Trophoblast cell (in vitro differentiated cells and primary cell): ENCODE measurements at regions not wholly inside any gene's neighbourhood (a gene's known extent, or its start where the extent isn't known, plus 50 kb on each side); places are given as distances from the start of the nearest gene placed in this dataset.

Experiments
- DNase-seq, 2 donors: peaks; one replicate each; pipeline ENCODE4 v3.0.0-alpha.2; 2016
- H2AFZ ChIP-seq: 2 replicates; pipeline ENCODE4 v1.6.1; 2013; ENCODE audit warnings: low read length, moderate library complexity, mild to moderate bottlenecking; ENCODE audit not compliant: insufficient read depth, poor library complexity
- H2AK5ac ChIP-seq: 2 replicates; pipeline ENCODE4 v1.6.1; 2013; ENCODE audit warnings: mild to moderate bottlenecking, low read length
- H2BK120ac ChIP-seq: 2 replicates; pipeline ENCODE4 v1.6.1; 2013; ENCODE audit warnings: low read length, mild to moderate bottlenecking, moderate library complexity; ENCODE audit not compliant: insufficient read depth, poor library complexity
- H2BK12ac ChIP-seq: 2 replicates; pipeline ENCODE4 v1.6.1; 2013; ENCODE audit warnings: mild to moderate bottlenecking, low read length, moderate library complexity
- H2BK5ac ChIP-seq: 2 replicates; pipeline ENCODE4 v1.6.1; 2013; ENCODE audit warnings: low read length, low read depth, moderate library complexity, mild to moderate bottlenecking; ENCODE audit not compliant: poor library complexity
- H3K14ac ChIP-seq: 2 replicates; pipeline ENCODE4 v1.6.1; 2013; ENCODE audit warnings: mild to moderate bottlenecking, low read length
- H3K18ac ChIP-seq: 2 replicates; pipeline ENCODE4 v1.6.1; 2013; ENCODE audit warnings: mild to moderate bottlenecking, low read length
- H3K23ac ChIP-seq: 2 replicates; pipeline ENCODE4 v1.6.1; 2013; ENCODE audit warnings: low read length
- H3K27ac ChIP-seq: 2 replicates; pipeline ENCODE4 v1.5.1; 2013; ENCODE audit warnings: low read depth, mild to moderate bottlenecking, inconsistent platforms, low read length, moderate library complexity
- H3K27me3 ChIP-seq: 2 replicates; pipeline ENCODE4 v1.6.1; 2013; ENCODE audit warnings: inconsistent platforms, mild to moderate bottlenecking, low read length, moderate library complexity; ENCODE audit not compliant: insufficient read depth
- H3K36me3 ChIP-seq, 2 experiments: 1 replicate in 1 of 2; 2 replicates in 1 of 2; pipeline ENCODE4 v1.6.1; 2013; ENCODE audit warnings: low read length in 2 of 2, mild to moderate bottlenecking in 2 of 2, moderate library complexity in 1 of 2; ENCODE audit not compliant: insufficient read depth in 2 of 2, control insufficient read depth in 1 of 2
- H3K4ac ChIP-seq: 2 replicates; pipeline ENCODE4 v1.6.1; 2013; ENCODE audit warnings: low read depth, mild to moderate bottlenecking, low read length, moderate library complexity
- H3K4me1 ChIP-seq, 2 experiments: 1 replicate in 1 of 2; 2 replicates in 1 of 2; pipeline ENCODE4 v1.6.1; 2013; ENCODE audit warnings: low read length in 2 of 2, mild to moderate bottlenecking in 2 of 2, moderate library complexity in 1 of 2; ENCODE audit not compliant: insufficient read depth in 2 of 2, control insufficient read depth in 1 of 2
- H3K4me2 ChIP-seq: 2 replicates; pipeline ENCODE4 v1.6.1; 2013; ENCODE audit warnings: inconsistent platforms, mild to moderate bottlenecking, low read length, moderate library complexity
- H3K4me3 ChIP-seq: 2 replicates; pipeline ENCODE4 v1.5.1; 2013; ENCODE audit warnings: mild to moderate bottlenecking, low read depth, low read length, inconsistent platforms
- H3K79me1 ChIP-seq: one replicate; pipeline ENCODE4 v1.6.1; 2013; ENCODE audit warnings: low read length
- H3K79me2 ChIP-seq: 2 replicates; pipeline ENCODE4 v1.6.1; 2013; ENCODE audit warnings: low read length, mild to moderate bottlenecking; ENCODE audit not compliant: control insufficient read depth, insufficient read depth, poor library complexity
- H3K9ac ChIP-seq: 2 replicates; pipeline ENCODE4 v1.6.1; 2013; ENCODE audit warnings: mild to moderate bottlenecking, low read length
- H3K9me3 ChIP-seq: 2 replicates; pipeline ENCODE4 v1.6.1; 2013; ENCODE audit warnings: low read depth, mild to moderate bottlenecking, control low read depth, inconsistent platforms, low read length; ENCODE audit not compliant: insufficient read depth
- H4K12ac ChIP-seq: 2 replicates; pipeline ENCODE4 v1.6.1; 2013; ENCODE audit warnings: low read depth, mild to moderate bottlenecking, low read length, moderate library complexity
- H4K8ac ChIP-seq: 2 replicates; pipeline ENCODE4 v1.6.1; 2013; ENCODE audit warnings: low read depth, mild to moderate bottlenecking, low read length, moderate library complexity
- H4K91ac ChIP-seq: one replicate; pipeline ENCODE4 v1.6.1; 2013; ENCODE audit warnings: low read depth, mild to moderate bottlenecking, low read length, moderate library complexity
- WGBS: extraction: QIAGEN DNeasy Blood & Tissue Kit; methylation state at CpG from one replicate; pipeline ENCODE4 v1.1.7; 2013; ENCODE audit warnings: missing lambda C conversion rate; ENCODE audit not compliant: insufficient read length, insufficient coverage; ENCODE audit errors: extremely low coverage; 5-methylcytosine and 5-hydroxymethylcytosine counted together

GRCh38 chr22:34324763-34325162 lies 404.5 kb upstream of the LARGE1 start:
- Histone ChIP-seq H3K23ac (no peak overlapping the region), H3K79me2 (no peaks in the 10 kb centered on the region), H2BK5ac (no peak overlapping the region), H4K12ac (no peak overlapping the region), H4K91ac (no peak overlapping the region), H2BK12ac (no peak overlapping the region), H3K9ac (no peak overlapping the region), H2BK120ac (no peak overlapping the region), H2AK5ac (no peak overlapping the region), H3K4me2 (no peak overlapping the region), H3K27ac (no peak overlapping the region), H3K9me3 (no peaks in the 10 kb centered on the region), H3K27me3 (no peaks in the 10 kb centered on the region), H2AFZ (no peak overlapping the region), H3K36me3 (no peaks in the 10 kb centered on the region), H3K18ac (no peak overlapping the region), H3K79me1 (no peaks in the 10 kb centered on the region), H3K14ac (no peak overlapping the region), H3K4ac (no peak overlapping the region), H3K4me1 (no peaks in the 10 kb centered on the region), H3K4me3 (no peak overlapping the region), H4K8ac (no peak overlapping the region)
- DNase-seq = no peak
- WGBS = no CpG with 5 or more reads among the region's 3 CpGs

DNA sequence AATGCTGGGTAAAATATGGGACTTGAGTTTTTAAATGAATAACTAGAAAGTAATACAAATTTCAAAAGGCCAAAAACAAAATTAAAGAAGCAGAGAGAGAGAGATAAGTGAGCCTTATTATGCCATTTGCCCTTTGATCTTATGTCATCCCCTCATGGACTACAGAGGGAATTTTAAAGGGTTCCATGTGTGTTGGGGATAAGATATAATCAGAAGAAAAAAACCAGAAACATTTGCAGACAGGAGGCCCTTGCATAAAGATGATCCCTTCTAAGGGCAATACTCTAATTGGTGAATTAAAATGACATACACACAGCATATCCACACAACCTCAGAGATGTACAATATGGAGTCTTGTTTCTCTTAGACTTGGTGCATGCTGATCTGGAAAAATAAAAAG lies 406.6 kb upstream of the LARGE1 start:
- Histone ChIP-seq H4K12ac (no peak overlapping the region), H2AFZ (no peak overlapping the region), H3K4me1 (no peaks in the 10 kb centered on the region), H2BK5ac (no peak overlapping the region), H3K27ac (no peak overlapping the region), H3K36me3 (no peaks in the 10 kb centered on the region), H3K9ac (no peak overlapping the region), H4K8ac (no peak overlapping the region), H3K79me2 (no peaks in the 10 kb centered on the region), H3K18ac (no peak overlapping the region), H2BK12ac (no peak overlapping the region), H3K14ac (no peak overlapping the region), H3K9me3 (no peaks in the 10 kb centered on the region), H3K4me3 (no peak overlapping the region), H3K23ac (no peak overlapping the region), H4K91ac (no peak overlapping the region), H2AK5ac (no peak overlapping the region), H2BK120ac (no peak overlapping the region), H3K4me2 (no peak overlapping the region), H3K27me3 (no peaks in the 10 kb centered on the region), H3K4ac (no peak overlapping the region), H3K79me1 (no peaks in the 10 kb centered on the region)
- DNase-seq = no peak

- no peaks in the 10 kb centered on the region for H3K36me3 ChIP-seq
- WGBS = no CpG with 5 or more reads among the region's 4 CpGs
- no peak overlapping the region for H3K27ac ChIP-seq
Observed at GRCh38 chr22:34330432-34330831, 410.2 kb upstream of the LARGE1 start.

GRCh38 chr22:34333285-34333684 lies 413.0 kb upstream of the LARGE1 start:
- no peak overlapping the region for H3K27ac ChIP-seq
- H3K4me2 ChIP-seq = no peak overlapping the region
- no peak overlapping the region for H3K4ac ChIP-seq
- no CpG with 5 or more reads among the region's 4 CpGs for WGBS
- H3K23ac ChIP-seq = no peak overlapping the region
- H3K14ac ChIP-seq = no peak overlapping the region
- DNase-seq = no peak
- H2BK5ac ChIP-seq = no peak overlapping the region
- H4K8ac ChIP-seq = no peak overlapping the region
- H2AK5ac ChIP-seq = no peak overlapping the region
- H3K4me3 ChIP-seq = no peak overlapping the region
- H3K79me1 ChIP-seq = no peaks in the 10 kb centered on the region
- no peak overlapping the region for H4K91ac ChIP-seq
- no peak overlapping the region for H4K12ac ChIP-seq
- no peak overlapping the region for H3K18ac ChIP-seq
- H2BK12ac ChIP-seq = no peak overlapping the region
- no peak overlapping the region for H3K9ac ChIP-seq
- no peak overlapping the region for H2BK120ac ChIP-seq
- no peak overlapping the region for H2AFZ ChIP-seq
- peaks cover 3% of the 10 kb centered on the region for H3K27me3 ChIP-seq
- H3K36me3 ChIP-seq = no peaks in the 10 kb centered on the region
- no peaks in the 10 kb centered on the region for H3K4me1 ChIP-seq
- peaks cover 17% of the 10 kb centered on the region for H3K9me3 ChIP-seq
- H3K79me2 ChIP-seq = no peaks in the 10 kb centered on the region

More at GRCh38 chr22:34330432-34330831, 410.2 kb upstream of the LARGE1 start:
- H3K4me1 ChIP-seq = no peaks in the 10 kb centered on the region
- DNase-seq = no peak
- H3K79me2 ChIP-seq = no peaks in the 10 kb centered on the region
- H4K12ac ChIP-seq = no peak overlapping the region
- no peak overlapping the region for H3K4ac ChIP-seq
- no peak overlapping the region for H3K9ac ChIP-seq
- no peak overlapping the region for H3K4me3 ChIP-seq
- H3K14ac ChIP-seq = no peak overlapping the region
- no peak overlapping the region for H3K23ac ChIP-seq
- H2BK12ac ChIP-seq = no peak overlapping the region
- H2AFZ ChIP-seq = no peak overlapping the region
- no peak overlapping the region for H3K4me2 ChIP-seq
- no peak overlapping the region for H2BK120ac ChIP-seq
- no peak overlapping the region for H3K18ac ChIP-seq
- H2AK5ac ChIP-seq = no peak overlapping the region
- no peak overlapping the region for H2BK5ac ChIP-seq
- H4K8ac ChIP-seq = no peak overlapping the region
- H3K79me1 ChIP-seq = no peaks in the 10 kb centered on the region
- no peak overlapping the region for H4K91ac ChIP-seq
- H3K27me3 ChIP-seq = peaks cover 3% of the 10 kb centered on the region
- peaks cover 14% of the 10 kb centered on the region for H3K9me3 ChIP-seq
